Astrocyte (in vitro differentiated cells and primary cell): ENCODE measurements at regions not wholly inside any gene's neighbourhood (a gene's known extent, or its start where the extent isn't known, plus 50 kb on each side); places are given as distances from the start of the nearest gene placed in this dataset.

Experiments
- EZH2 ChIP-seq: IDR thresholded peaks from 2 replicates; pipeline ENCODE4 v1.6.1; 2012; ENCODE audit warnings: mild to moderate bottlenecking, low read length, inconsistent platforms; ENCODE audit not compliant: insufficient read depth
- TF ChIP-seq, protein P1 (sequence below): IDR thresholded peaks from 2 replicates; pipeline ENCODE4 v1.5.1; 2011; ENCODE audit warnings: low read depth, mild to moderate bottlenecking, inconsistent platforms, low read length, moderate library complexity; ENCODE audit not compliant: insufficient read depth

DNA sequence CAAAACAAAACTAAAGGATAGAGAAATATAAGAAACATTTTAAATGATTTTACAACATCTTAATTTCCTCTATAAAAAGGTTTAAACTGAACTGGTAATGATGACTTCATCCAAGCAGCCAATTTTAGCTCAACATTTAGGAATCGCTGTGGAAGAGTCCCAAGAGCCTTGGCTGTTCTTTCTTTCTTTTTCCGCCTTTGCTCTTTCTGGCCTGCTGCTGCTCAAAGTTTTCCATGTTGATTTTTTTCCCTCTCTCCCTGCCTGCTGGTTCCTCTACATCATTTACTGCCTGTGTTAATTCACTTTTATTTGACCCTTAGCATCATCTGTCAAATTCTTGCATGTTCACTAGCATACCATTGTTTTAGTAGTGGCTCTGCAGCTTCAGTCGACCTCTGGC is 146.9 kb downstream of the EVX1 start:
- TF ChIP-seq, protein P1, sequence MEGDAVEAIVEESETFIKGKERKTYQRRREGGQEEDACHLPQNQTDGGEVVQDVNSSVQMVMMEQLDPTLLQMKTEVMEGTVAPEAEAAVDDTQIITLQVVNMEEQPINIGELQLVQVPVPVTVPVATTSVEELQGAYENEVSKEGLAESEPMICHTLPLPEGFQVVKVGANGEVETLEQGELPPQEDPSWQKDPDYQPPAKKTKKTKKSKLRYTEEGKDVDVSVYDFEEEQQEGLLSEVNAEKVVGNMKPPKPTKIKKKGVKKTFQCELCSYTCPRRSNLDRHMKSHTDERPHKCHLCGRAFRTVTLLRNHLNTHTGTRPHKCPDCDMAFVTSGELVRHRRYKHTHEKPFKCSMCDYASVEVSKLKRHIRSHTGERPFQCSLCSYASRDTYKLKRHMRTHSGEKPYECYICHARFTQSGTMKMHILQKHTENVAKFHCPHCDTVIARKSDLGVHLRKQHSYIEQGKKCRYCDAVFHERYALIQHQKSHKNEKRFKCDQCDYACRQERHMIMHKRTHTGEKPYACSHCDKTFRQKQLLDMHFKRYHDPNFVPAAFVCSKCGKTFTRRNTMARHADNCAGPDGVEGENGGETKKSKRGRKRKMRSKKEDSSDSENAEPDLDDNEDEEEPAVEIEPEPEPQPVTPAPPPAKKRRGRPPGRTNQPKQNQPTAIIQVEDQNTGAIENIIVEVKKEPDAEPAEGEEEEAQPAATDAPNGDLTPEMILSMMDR, result no peak
- no peak for TF ChIP-seq EZH2
